ENCODE measurements at regions not wholly inside any gene's neighbourhood (a gene's known extent, or its start where the extent isn't known, plus 50 kb on each side); places are given as distances from the start of the nearest gene placed in this dataset.
"Not testable (repeated sequence)": the region's sequence is repeated elsewhere in the genome, so short reads cannot be mapped to it uniquely, and the experiment has no call there.

DNA sequence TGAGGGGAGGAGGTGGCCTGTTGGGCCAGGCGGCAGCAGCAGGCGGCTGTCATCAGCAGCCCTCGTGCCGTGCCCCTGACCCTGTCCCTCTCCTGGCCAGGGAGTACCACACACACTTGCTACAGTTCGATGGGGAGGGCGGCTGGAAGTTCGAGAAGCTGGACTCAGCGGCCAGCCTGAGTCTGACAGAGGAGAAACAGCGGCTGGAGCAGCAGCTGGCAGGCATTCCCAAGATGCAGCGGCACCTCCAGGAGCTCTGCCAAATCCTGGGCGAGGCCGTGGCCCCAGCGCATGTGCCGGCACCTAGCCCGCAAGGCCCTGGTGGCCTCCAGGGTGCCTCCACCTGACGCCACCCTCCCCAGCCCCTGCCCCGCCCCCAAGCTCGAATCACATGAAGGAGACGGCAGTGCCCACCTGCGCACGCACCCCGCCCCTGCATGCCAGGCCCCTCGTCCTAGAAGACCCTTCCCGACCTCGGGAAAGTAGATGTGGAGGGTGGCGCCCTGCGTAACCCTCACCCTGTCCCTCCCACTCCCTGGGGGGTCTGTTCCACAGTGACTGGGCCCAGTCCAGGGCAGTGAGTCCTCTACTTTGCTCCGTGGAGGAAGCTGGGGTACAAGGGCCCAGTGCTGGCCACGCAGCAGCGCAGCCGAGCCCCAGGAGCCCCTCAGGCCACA is 201.9 kb downstream of the CCT8L2 start:
- TF ChIP-seq, protein P1, sequence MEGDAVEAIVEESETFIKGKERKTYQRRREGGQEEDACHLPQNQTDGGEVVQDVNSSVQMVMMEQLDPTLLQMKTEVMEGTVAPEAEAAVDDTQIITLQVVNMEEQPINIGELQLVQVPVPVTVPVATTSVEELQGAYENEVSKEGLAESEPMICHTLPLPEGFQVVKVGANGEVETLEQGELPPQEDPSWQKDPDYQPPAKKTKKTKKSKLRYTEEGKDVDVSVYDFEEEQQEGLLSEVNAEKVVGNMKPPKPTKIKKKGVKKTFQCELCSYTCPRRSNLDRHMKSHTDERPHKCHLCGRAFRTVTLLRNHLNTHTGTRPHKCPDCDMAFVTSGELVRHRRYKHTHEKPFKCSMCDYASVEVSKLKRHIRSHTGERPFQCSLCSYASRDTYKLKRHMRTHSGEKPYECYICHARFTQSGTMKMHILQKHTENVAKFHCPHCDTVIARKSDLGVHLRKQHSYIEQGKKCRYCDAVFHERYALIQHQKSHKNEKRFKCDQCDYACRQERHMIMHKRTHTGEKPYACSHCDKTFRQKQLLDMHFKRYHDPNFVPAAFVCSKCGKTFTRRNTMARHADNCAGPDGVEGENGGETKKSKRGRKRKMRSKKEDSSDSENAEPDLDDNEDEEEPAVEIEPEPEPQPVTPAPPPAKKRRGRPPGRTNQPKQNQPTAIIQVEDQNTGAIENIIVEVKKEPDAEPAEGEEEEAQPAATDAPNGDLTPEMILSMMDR (IDR thresholded peaks at IDR 0.05), result not testable (repeated sequence)
- not testable (repeated sequence) for TF ChIP-seq POLR2AphosphoS5 (IDR thresholded peaks at IDR 0.05)

All from sigmoid colon (tissue), 4 donors.